CD4-positive, alpha-beta T cell (primary cell): ENCODE measurements at regions not wholly inside any gene's neighbourhood (a gene's known extent, or its start where the extent isn't known, plus 50 kb on each side); places are given as distances from the start of the nearest gene placed in this dataset.

Experiments
- ATAC-seq: fragments of 200-7000 bp; cut with Tn5 transposase; one replicate; pipeline ENCODE4 v1.10.0; 2022; ENCODE audit warnings: mild to moderate bottlenecking; ENCODE audit not compliant: poor library complexity
- CTCF ChIA-PET: fragments of 350-600 bp; sonication (Branson Sonifier 250); formaldehyde crosslinking; loops from one replicate; lab custom pipeline; 2021; ENCODE audit warnings: antibody characterized with exemption, inconsistent platforms; lab: Charles Lee
- POLR2A ChIA-PET: fragments of 350-600 bp; sonication (Branson Sonifier 250); formaldehyde crosslinking; loops from one replicate; lab custom pipeline; 2021; ENCODE audit warnings: antibody characterized with exemption, inconsistent platforms; lab: Charles Lee
- DNase-seq, 14 experiments: peaks; one replicate each; pipeline ENCODE4 v3.0.0-alpha.2; 2013 to 2020; ENCODE audit warnings: mixed read lengths in 2 of 14
- H3K27ac ChIP-seq, 2 donors: one replicate each; pipeline versions ENCODE4 v1.5.1 to v1.7.0; 2013; ENCODE audit warnings: low read length in 2 of 2, low read depth in 1 of 2, mild to moderate bottlenecking in 1 of 2
- H3K27me3 ChIP-seq, 2 experiments: 1 replicate in 1 of 2; 2 replicates in 1 of 2; pipeline versions ENCODE4 v1.6.1 to v1.7.0; 2013; ENCODE audit warnings: low read length in 2 of 2, control low read depth in 1 of 2, mild to moderate bottlenecking in 1 of 2, moderate library complexity in 1 of 2; ENCODE audit not compliant: insufficient read depth in 2 of 2, control insufficient read depth in 1 of 2
- H3K36me3 ChIP-seq: one replicate; pipeline ENCODE4 v1.6.1; 2013; ENCODE audit warnings: low read length, control low read depth; ENCODE audit not compliant: insufficient read depth
- H3K4me1 ChIP-seq: one replicate; pipeline ENCODE4 v1.6.1; 2013; ENCODE audit warnings: low read length, control low read depth; ENCODE audit not compliant: insufficient read depth
- H3K4me3 ChIP-seq: one replicate; pipeline ENCODE4 v1.5.1; 2013; ENCODE audit warnings: mild to moderate bottlenecking, low read length, moderate library complexity
- H3K9me3 ChIP-seq, 2 experiments: 1 replicate in 1 of 2; 2 replicates in 1 of 2; pipeline versions ENCODE4 v1.6.1 to v1.7.0; 2013; ENCODE audit warnings: low read length in 2 of 2, mild to moderate bottlenecking in 2 of 2, control low read depth in 1 of 2, moderate library complexity in 1 of 2; ENCODE audit not compliant: control insufficient read depth in 1 of 2, insufficient read depth in 1 of 2
- H3K27ac Mint-ChIP-seq: one replicate; pipeline ENCODE4 v1.8.0; 2020; ENCODE audit warnings: mixed read lengths
- H3K27me3 Mint-ChIP-seq: one replicate; pipeline ENCODE4 v1.8.0; 2021; ENCODE audit warnings: mixed read lengths
- H3K36me3 Mint-ChIP-seq: one replicate; pipeline ENCODE4 v1.8.0; 2021; ENCODE audit warnings: low read depth, mixed read lengths
- H3K4me1 Mint-ChIP-seq: one replicate; pipeline ENCODE4 v1.8.0; 2021; ENCODE audit warnings: low read depth, mixed read lengths
- H3K4me3 Mint-ChIP-seq: one replicate; pipeline ENCODE4 v1.8.0; 2020; ENCODE audit warnings: mild to moderate bottlenecking, mixed read lengths
- H3K9me3 Mint-ChIP-seq: one replicate; pipeline ENCODE4 v1.8.0; 2020; ENCODE audit warnings: mixed read lengths
- intact Hi-C, 2 experiments: fragments of 100-400 bp; cut with DNase I in 1 of 2; cut with micrococcal nuclease in 1 of 2; formaldehyde crosslinking; loops; one replicate each; pipeline versions ENCODE4 v1.15.1 to v1.9.0; 2023 to 2025; cut with DNase I, micrococcal nuclease
- TF ChIP-seq, protein P1 (sequence below): fragments of 200-600 bp; IDR thresholded peaks from one replicate; pipeline ENCODE4 v1.8.0; 2022; ENCODE audit warnings: antibody characterized with exemption, mild to moderate bottlenecking

DNA sequence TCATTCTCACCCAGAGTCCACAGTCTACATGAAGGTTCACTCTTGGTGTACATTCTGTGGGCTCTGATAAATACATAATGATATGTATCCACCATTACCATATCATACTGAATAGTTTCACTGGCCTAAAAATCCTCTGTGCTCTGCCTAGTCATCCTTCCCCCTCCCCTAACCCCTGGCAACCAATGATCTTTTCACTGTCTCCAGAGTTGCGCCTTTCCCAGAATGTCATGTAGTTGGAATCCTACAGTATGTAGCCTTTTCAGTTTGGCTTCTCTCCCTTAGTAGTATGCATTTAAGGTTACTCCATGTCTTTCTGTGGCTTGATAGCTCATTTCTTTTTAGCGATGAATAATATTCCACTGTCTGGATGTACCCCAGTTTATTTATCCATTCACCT lies 101.3 kb downstream of the NOG start:
- H3K27ac Mint-ChIP-seq = no peak overlapping the region
- TF ChIP-seq, protein P1, sequence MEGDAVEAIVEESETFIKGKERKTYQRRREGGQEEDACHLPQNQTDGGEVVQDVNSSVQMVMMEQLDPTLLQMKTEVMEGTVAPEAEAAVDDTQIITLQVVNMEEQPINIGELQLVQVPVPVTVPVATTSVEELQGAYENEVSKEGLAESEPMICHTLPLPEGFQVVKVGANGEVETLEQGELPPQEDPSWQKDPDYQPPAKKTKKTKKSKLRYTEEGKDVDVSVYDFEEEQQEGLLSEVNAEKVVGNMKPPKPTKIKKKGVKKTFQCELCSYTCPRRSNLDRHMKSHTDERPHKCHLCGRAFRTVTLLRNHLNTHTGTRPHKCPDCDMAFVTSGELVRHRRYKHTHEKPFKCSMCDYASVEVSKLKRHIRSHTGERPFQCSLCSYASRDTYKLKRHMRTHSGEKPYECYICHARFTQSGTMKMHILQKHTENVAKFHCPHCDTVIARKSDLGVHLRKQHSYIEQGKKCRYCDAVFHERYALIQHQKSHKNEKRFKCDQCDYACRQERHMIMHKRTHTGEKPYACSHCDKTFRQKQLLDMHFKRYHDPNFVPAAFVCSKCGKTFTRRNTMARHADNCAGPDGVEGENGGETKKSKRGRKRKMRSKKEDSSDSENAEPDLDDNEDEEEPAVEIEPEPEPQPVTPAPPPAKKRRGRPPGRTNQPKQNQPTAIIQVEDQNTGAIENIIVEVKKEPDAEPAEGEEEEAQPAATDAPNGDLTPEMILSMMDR = no peak
- no peaks in the 10 kb centered on the region for H3K4me1 Mint-ChIP-seq
- no peaks in the 10 kb centered on the region for H3K36me3 ChIP-seq
- ChIA-PET POLR2A (no interaction called here), CTCF (no interaction called here)
- no peaks in the 10 kb centered on the region for H3K36me3 Mint-ChIP-seq
- DNase-seq = no peak
- peaks cover 0 to 7% of the 10 kb centered on the region in 2 experiments for H3K9me3 ChIP-seq
- no peaks in the 10 kb centered on the region for H3K4me1 ChIP-seq
- intact Hi-C loops = no loop called here
- no peaks in the 10 kb centered on the region for H3K27me3 Mint-ChIP-seq
- no peaks in the 10 kb centered on the region for H3K27me3 ChIP-seq
- ATAC-seq = no peak
- H3K4me3 Mint-ChIP-seq = no peak overlapping the region
- H3K9me3 Mint-ChIP-seq = no peaks in the 10 kb centered on the region
- no peak overlapping the region for H3K27ac ChIP-seq
- no peak overlapping the region for H3K4me3 ChIP-seq

DNA sequence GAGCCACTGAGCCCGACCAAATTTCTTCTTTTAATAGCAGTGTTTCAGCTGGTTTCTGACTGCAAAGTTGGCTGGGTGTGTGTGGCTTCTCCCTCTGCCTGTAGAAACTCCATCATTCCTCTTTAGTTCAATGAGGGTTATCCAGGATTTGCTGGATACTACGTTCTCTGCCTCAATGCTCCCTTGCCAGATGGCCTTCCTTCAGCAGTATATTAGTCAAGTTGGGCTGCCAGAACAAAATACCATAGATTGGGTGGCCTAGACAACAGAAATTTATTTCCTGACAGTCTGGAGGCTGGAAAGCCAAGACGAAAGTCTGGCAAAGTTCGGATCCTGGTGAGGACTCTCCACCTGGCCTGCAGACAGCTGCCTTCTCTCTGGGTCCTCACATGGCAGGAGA lies 103.7 kb downstream of the NOG start:
- no peak overlapping the region for H3K27ac Mint-ChIP-seq
- H3K4me1 ChIP-seq = no peaks in the 10 kb centered on the region
- H3K9me3 ChIP-seq = no peaks in the 10 kb centered on the region
- DNase-seq (no peak), ATAC-seq (no peak)
- peaks cover 0 to 2% of the 10 kb centered on the region in 2 experiments for H3K27me3 ChIP-seq
- H3K36me3 Mint-ChIP-seq = no peaks in the 10 kb centered on the region
- ChIA-PET POLR2A (no interaction called here), CTCF (no interaction called here)
- no peaks in the 10 kb centered on the region for H3K4me1 Mint-ChIP-seq
- TF ChIP-seq, protein P1 = no peak
- H3K9me3 Mint-ChIP-seq = no peaks in the 10 kb centered on the region
- H3K27ac ChIP-seq = no peak overlapping the region
- peaks cover 4% of the 10 kb centered on the region for H3K27me3 Mint-ChIP-seq
- no peaks in the 10 kb centered on the region for H3K36me3 ChIP-seq
- H3K4me3 ChIP-seq = no peak overlapping the region
- H3K4me3 Mint-ChIP-seq = no peak overlapping the region
- intact Hi-C loops = no loop called here

DNA sequence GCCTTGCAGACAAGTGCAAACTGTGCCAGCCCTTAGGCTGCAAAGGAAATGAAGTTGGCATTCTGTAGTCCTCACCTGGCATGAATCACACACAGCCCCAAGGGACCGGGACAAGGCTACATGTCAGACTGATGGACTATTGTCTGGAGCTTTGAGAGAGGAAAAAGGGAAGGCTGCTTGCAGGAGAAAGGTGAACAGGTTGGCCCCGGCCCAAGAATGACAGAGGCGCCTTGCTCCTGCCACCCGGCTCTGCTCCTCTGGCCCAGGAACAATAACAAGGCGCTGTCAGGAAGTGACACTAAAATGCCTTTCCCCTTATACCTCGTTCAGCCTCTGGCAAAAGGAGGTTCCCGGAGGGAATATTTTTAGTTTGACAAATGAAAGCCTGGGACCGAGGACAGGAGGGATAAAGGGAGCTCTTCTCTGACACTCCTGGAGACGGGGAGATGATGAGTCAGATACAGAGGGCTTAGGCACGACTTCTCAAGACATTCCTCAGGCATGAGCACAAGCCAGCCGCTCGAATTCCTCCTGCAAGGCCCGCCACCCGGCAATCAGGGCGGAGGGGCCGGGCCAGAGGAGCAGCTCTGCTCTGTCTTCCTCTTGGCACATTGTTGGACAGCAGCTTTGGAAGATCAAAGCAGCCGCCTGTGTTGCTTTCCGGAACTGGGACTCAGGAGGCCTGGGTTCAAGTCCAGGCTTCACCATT lies 105.8 kb downstream of the NOG start:
- Histone ChIP-seq H3K27me3 (peaks cover 0 to 2% of the 10 kb centered on the region in 2 experiments), H3K4me1 (no peaks in the 10 kb centered on the region), H3K36me3 (no peaks in the 10 kb centered on the region), H3K9me3 (no peaks in the 10 kb centered on the region), H3K4me3 (no peak overlapping the region), H3K27ac (no peak overlapping the region)
- no peak for ATAC-seq
- CTCF ChIA-PET = no interaction called here
- Mint-ChIP-seq H3K9me3 (no peaks in the 10 kb centered on the region), H3K27ac (no peak overlapping the region), H3K27me3 (peaks cover 7% of the 10 kb centered on the region), H3K4me1 (no peaks in the 10 kb centered on the region), H3K36me3 (no peaks in the 10 kb centered on the region), H3K4me3 (no peak overlapping the region)
- POLR2A ChIA-PET = no interaction called here
- intact Hi-C loops = no loop called here
- TF ChIP-seq, protein P1 = no peak
- no peak for DNase-seq
